HepG2 (cell line): ENCODE measurements at regions not wholly inside any gene's neighbourhood (a gene's known extent, or its start where the extent isn't known, plus 50 kb on each side); places are given as distances from the start of the nearest gene placed in this dataset.

ENCODE experiments used
- ARHGAP35 ChIP-seq: sonication (generic); formaldehyde crosslinking; IDR thresholded peaks from 2 replicates; pipeline ENCODE4 v1.9.0; 2022; ENCODE audit warnings: mild to moderate bottlenecking, inconsistent platforms, moderate library complexity, missing genetic modification reagents, borderline replicate concordance
- CBX5 ChIP-seq: sonication (generic); formaldehyde crosslinking; IDR thresholded peaks from 2 replicates; pipeline ENCODE4 v1.4.0; 2020; ENCODE audit warnings: missing genetic modification reagents, borderline replicate concordance
- CREB1 ChIP-seq, 2 experiments: fragments of 450-650 bp in 1 of 2; IDR thresholded peaks; 2 replicates each; pipeline ENCODE4 v1.6.1; 2016 to 2017; ENCODE audit warnings: control low read depth in 1 of 2, mild to moderate bottlenecking in 1 of 2, missing compliant biosample characterization in 1 of 2, missing genetic modification characterization in 1 of 2
- ELF3 ChIP-seq: IDR thresholded peaks from 2 replicates; pipeline ENCODE4 v1.6.1; 2016; ENCODE audit warnings: missing genetic modification reagents, missing compliant biosample characterization
- EZH2 ChIP-seq: conservative IDR thresholded peaks from 2 replicates; pipeline ENCODE4 v1.6.1; 2012; ENCODE audit warnings: mild to moderate bottlenecking, low read depth, low read length, moderate library complexity
- KDM5A ChIP-seq: fragments of 200-600 bp; sonication (generic); IDR thresholded peaks from 2 replicates; pipeline ENCODE4 v1.7.0; 2018; ENCODE audit warnings: antibody characterized with exemption, mild to moderate bottlenecking, low read length, borderline replicate concordance
- SIN3A ChIP-seq: IDR thresholded peaks from 2 replicates; pipeline ENCODE4 v1.6.1; 2011; ENCODE audit warnings: low read depth, mild to moderate bottlenecking, control low read depth, low read length, borderline replicate concordance
- SRF ChIP-seq: IDR thresholded peaks from 2 replicates; pipeline ENCODE4 v1.6.1; 2011; ENCODE audit warnings: mild to moderate bottlenecking, low read depth, low read length, moderate library complexity
- YY1 ChIP-seq: IDR thresholded peaks from 2 replicates; pipeline ENCODE4 v1.6.1; 2011; ENCODE audit warnings: low read length, low read depth, moderate library complexity, mild to moderate bottlenecking; ENCODE audit not compliant: insufficient read depth, insufficient replicate concordance
- ZFP36 ChIP-seq: fragments of 150-350 bp; IDR thresholded peaks from 2 replicates; pipeline ENCODE4 v1.6.1; 2018; ENCODE audit warnings: borderline replicate concordance, low read length, low read depth; ENCODE audit not compliant: partially characterized antibody
- TF ChIP-seq, protein P1 (sequence below): sonication (generic); formaldehyde crosslinking; IDR thresholded peaks from 2 replicates; pipeline ENCODE4 v1.5.0; 2020; ENCODE audit warnings: mild to moderate bottlenecking, missing genetic modification reagents

DNA sequence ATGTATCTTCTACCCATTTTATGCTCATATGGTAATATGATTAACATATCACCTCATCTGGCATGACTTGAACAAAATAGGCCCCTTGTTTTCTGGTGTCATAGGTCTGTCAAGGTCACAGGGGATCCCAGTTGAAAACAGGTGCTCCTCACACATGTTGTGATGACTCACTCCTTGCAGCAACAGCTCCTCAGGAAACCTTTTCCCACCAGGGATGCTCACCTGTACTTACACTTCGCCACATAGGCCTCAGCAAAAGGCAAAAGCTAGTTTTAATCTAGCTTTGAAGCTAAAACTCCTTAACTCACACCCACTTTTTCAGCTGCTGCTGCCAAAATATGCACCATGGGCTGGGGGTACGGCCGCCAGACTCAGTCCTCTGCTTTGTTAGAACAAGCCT, 110.0 kb upstream of the SOX21 start:
- TF ChIP-seq YY1: no peak
- TF ChIP-seq SRF: no peak
- TF ChIP-seq ARHGAP35 (CRISPR knock-in tag): no peak
- no peak for TF ChIP-seq CBX5 (CRISPR knock-in tag)
- TF ChIP-seq ZFP36: no peak
- no peak for TF ChIP-seq EZH2
- TF ChIP-seq CREB1 (IDR thresholded peaks at IDR 0.05): no peak
- TF ChIP-seq CREB1 (CRISPR knock-in tag; IDR thresholded peaks at IDR 0.05): no peak
- TF ChIP-seq SIN3A: no peak
- TF ChIP-seq, protein P1, sequence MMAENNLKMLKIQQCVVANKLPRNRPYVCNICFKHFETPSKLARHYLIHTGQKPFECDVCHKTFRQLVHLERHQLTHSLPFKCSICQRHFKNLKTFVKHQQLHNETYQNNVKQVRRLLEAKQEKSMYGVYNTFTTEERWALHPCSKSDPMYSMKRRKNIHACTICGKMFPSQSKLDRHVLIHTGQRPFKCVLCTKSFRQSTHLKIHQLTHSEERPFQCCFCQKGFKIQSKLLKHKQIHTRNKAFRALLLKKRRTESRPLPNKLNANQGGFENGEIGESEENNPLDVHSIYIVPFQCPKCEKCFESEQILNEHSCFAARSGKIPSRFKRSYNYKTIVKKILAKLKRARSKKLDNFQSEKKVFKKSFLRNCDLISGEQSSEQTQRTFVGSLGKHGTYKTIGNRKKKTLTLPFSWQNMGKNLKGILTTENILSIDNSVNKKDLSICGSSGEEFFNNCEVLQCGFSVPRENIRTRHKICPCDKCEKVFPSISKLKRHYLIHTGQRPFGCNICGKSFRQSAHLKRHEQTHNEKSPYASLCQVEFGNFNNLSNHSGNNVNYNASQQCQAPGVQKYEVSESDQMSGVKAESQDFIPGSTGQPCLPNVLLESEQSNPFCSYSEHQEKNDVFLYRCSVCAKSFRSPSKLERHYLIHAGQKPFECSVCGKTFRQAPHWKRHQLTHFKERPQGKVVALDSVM (CRISPR knock-in tag): no peak
- no peak for TF ChIP-seq ELF3
- TF ChIP-seq KDM5A: no peak
